ENCODE measurements at regions not wholly inside any gene's neighbourhood (a gene's known extent, or its start where the extent isn't known, plus 50 kb on each side); places are given as distances from the start of the nearest gene placed in this dataset.

DNA sequence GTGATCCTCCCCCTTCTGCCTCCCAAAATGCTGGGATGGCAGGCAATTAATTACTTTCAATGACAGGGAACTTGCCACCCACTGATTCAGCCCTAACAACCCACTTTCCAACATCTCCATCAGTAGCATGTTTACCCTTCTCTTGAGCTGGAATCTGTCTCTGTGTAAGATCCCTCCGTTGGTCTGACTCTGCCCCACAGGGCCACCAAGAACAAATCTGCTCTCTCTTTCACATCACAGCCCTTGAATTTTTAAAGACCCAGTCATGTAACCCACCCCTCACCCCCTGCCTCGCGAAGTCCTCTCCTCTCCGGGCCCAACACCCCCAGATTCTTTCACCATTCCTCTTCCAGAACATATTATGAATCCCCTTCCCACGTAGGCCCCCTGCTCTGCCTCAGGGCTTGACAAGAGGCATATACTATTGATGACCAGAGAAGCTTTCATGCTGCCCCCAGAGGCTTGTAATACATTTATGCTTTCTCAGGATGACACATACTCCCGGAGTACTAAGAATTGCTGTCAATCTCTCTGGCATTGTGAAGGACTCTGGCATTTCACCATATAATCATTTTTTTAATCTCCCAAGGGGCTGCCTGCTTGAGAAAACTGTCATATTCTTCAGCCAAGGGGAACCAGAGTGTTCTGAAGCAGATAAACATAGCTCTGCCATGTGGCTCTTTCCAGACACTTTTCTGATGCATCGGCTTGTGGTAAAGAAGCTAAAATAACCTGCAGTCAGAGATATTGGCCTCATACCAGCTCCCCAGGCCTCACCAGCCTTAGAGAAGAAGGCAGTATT is 179.2 kb upstream of the AUTS2 start:
- H3K36me3 ChIP-seq (ENCODE audit: insufficient read depth, low read length) = no peaks in the 10 kb centered on the region
- H4K20me1 ChIP-seq (ENCODE audit: insufficient read depth, low read length) = no peaks in the 10 kb centered on the region
- H3K9ac ChIP-seq (ENCODE audit: low read length) = peak overlapping the region; percentile 12
- H3K27ac ChIP-seq (ENCODE audit: low read depth, low read length) = no peak overlapping the region
- Mint-ChIP-seq H3K4me3 (ENCODE audit: unreplicated experiment) (no peak overlapping the region), H3K27me3 (ENCODE audit: low read depth, unreplicated experiment) (peaks cover 14% of the 10 kb centered on the region), H3K36me3 (ENCODE audit: low read depth, unreplicated experiment) (no peaks in the 10 kb centered on the region), H3K9me3 (ENCODE audit: unreplicated experiment) (peaks cover 13% of the 10 kb centered on the region), H3K27ac (ENCODE audit: unreplicated experiment) (no peak overlapping the region), H3K4me1 (ENCODE audit: low read depth, unreplicated experiment) (peaks cover 6% of the 10 kb centered on the region)
- no peak overlapping the region for H2AFZ ChIP-seq (ENCODE audit: low read depth, low read length)
- peak overlapping the region; percentile 37 for H3K4me2 ChIP-seq (ENCODE audit: low read length)
- no peaks in the 10 kb centered on the region for H3K4me1 ChIP-seq (ENCODE audit: insufficient read depth, low read length)
- H3K4me3 ChIP-seq (ENCODE audit: insufficient read depth, low read depth, low read length) = no peak overlapping the region
- no peaks in the 10 kb centered on the region for H3K9me3 ChIP-seq (ENCODE audit: insufficient read depth, low read depth, low read length)
- no peaks in the 10 kb centered on the region for H3K79me2 ChIP-seq (ENCODE audit: insufficient read depth, low read length)
- no peak for FAIRE-seq
- H3K27me3 ChIP-seq (ENCODE audit: insufficient read depth, low read length) = no peaks in the 10 kb centered on the region
- TF ChIP-seq CTCF (IDR thresholded peaks at IDR 0.05; ENCODE audit: insufficient read depth, low read depth, low read length) (no peak), EZH2 (IDR thresholded peaks at IDR 0.05; ENCODE audit: insufficient read depth, low read length) (no peak)
- DNase-seq (ENCODE audit: low read depth) = peak; percentile 46

- no peak for TF ChIP-seq CTCF (IDR thresholded peaks at IDR 0.05; ENCODE audit: insufficient read depth, low read depth, low read length)
- TF ChIP-seq EZH2 (IDR thresholded peaks at IDR 0.05; ENCODE audit: insufficient read depth, low read length) = no peak
- no peaks in the 10 kb centered on the region for H3K27me3 ChIP-seq (ENCODE audit: insufficient read depth, low read length)
Observed at GRCh38 chr7:69419934-69420333, 178.3 kb upstream of the AUTS2 start.

GRCh38 chr7:69422574-69422985 is 175.7 kb upstream of the AUTS2 start:
- Histone ChIP-seq H4K20me1 (ENCODE audit: insufficient read depth, low read length) (no peaks in the 10 kb centered on the region), H3K36me3 (ENCODE audit: insufficient read depth, low read length) (no peaks in the 10 kb centered on the region), H3K4me3 (ENCODE audit: insufficient read depth, low read depth, low read length) (no peak overlapping the region), H3K9me3 (ENCODE audit: insufficient read depth, low read depth, low read length) (no peaks in the 10 kb centered on the region), H3K27ac (ENCODE audit: low read depth, low read length) (no peak overlapping the region), H3K79me2 (ENCODE audit: insufficient read depth, low read length) (no peaks in the 10 kb centered on the region), H3K4me2 (ENCODE audit: low read length) (no peak overlapping the region), H3K9ac (ENCODE audit: low read length) (no peak overlapping the region), H3K27me3 (ENCODE audit: insufficient read depth, low read length) (no peaks in the 10 kb centered on the region), H3K4me1 (ENCODE audit: insufficient read depth, low read length) (no peaks in the 10 kb centered on the region), H2AFZ (ENCODE audit: low read depth, low read length) (no peak overlapping the region)
- Mint-ChIP-seq H3K9me3 (ENCODE audit: unreplicated experiment) (peaks cover 11% of the 10 kb centered on the region), H3K4me3 (ENCODE audit: unreplicated experiment) (no peak overlapping the region), H3K27ac (ENCODE audit: unreplicated experiment) (no peak overlapping the region), H3K36me3 (ENCODE audit: low read depth, unreplicated experiment) (no peaks in the 10 kb centered on the region), H3K27me3 (ENCODE audit: low read depth, unreplicated experiment) (peaks cover 21% of the 10 kb centered on the region), H3K4me1 (ENCODE audit: low read depth, unreplicated experiment) (peaks cover 6% of the 10 kb centered on the region)
- TF ChIP-seq CTCF (IDR thresholded peaks at IDR 0.05; ENCODE audit: insufficient read depth, low read depth, low read length) (no peak), EZH2 (IDR thresholded peaks at IDR 0.05; ENCODE audit: insufficient read depth, low read length) (no peak)
- no peak for FAIRE-seq
- no peak for DNase-seq (ENCODE audit: low read depth)

More at GRCh38 chr7:69419934-69420333, 178.3 kb upstream of the AUTS2 start:
- FAIRE-seq (no peak), DNase-seq (ENCODE audit: low read depth) (peak; percentile 57)
- Mint-ChIP-seq H3K36me3 (ENCODE audit: low read depth, unreplicated experiment) (no peaks in the 10 kb centered on the region), H3K27me3 (ENCODE audit: low read depth, unreplicated experiment) (peaks cover 18% of the 10 kb centered on the region), H3K9me3 (ENCODE audit: unreplicated experiment) (peaks cover 11% of the 10 kb centered on the region), H3K4me3 (ENCODE audit: unreplicated experiment) (no peak overlapping the region), H3K4me1 (ENCODE audit: low read depth, unreplicated experiment) (peaks cover 6% of the 10 kb centered on the region), H3K27ac (ENCODE audit: unreplicated experiment) (no peak overlapping the region)
- Histone ChIP-seq H3K4me2 (ENCODE audit: low read length) (no peak overlapping the region), H3K9ac (ENCODE audit: low read length) (no peak overlapping the region), H3K4me3 (ENCODE audit: insufficient read depth, low read depth, low read length) (no peak overlapping the region), H3K79me2 (ENCODE audit: insufficient read depth, low read length) (no peaks in the 10 kb centered on the region), H3K36me3 (ENCODE audit: insufficient read depth, low read length) (no peaks in the 10 kb centered on the region), H3K27ac (ENCODE audit: low read depth, low read length) (no peak overlapping the region), H4K20me1 (ENCODE audit: insufficient read depth, low read length) (no peaks in the 10 kb centered on the region), H3K4me1 (ENCODE audit: insufficient read depth, low read length) (no peaks in the 10 kb centered on the region), H2AFZ (ENCODE audit: low read depth, low read length) (no peak overlapping the region), H3K9me3 (ENCODE audit: insufficient read depth, low read depth, low read length) (no peaks in the 10 kb centered on the region)

Measured in astrocyte (in vitro differentiated cells and primary cell).